Fibroblast of upper back skin (primary cell): ENCODE measurements at regions not wholly inside any gene's neighbourhood (a gene's known extent, or its start where the extent isn't known, plus 50 kb on each side); places are given as distances from the start of the nearest gene placed in this dataset.

Experiments used
- DNase-seq: peaks from one replicate; pipeline ENCODE4 v3.0.0-alpha.2; 2013

- DNase-seq = peak; percentile 1
Measured at GRCh38 chr6:78397499-78397898, 469.9 kb upstream of the IRAK1BP1 start.

- no peak for DNase-seq
Measured at GRCh38 chr6:78398292-78398691, 469.1 kb upstream of the IRAK1BP1 start.

- peak; percentile 3 for DNase-seq
Measured at GRCh38 chr6:78400076-78400475, 467.3 kb upstream of the IRAK1BP1 start.

- DNase-seq = no peak
Measured at GRCh38 chr6:78427386-78427785, 440.0 kb upstream of the IRAK1BP1 start.

- no peak for DNase-seq
Measured at GRCh38 chr6:78430521-78430920, 436.8 kb upstream of the IRAK1BP1 start.

GRCh38 chr6:78435671-78436070, 431.7 kb upstream of the IRAK1BP1 start:
- DNase-seq = no peak

GRCh38 chr6:78436335-78436734, 431.0 kb upstream of the IRAK1BP1 start:
- DNase-seq = peak; percentile 25

- no peak for DNase-seq
Measured at GRCh38 chr6:78438135-78438534, 429.2 kb upstream of the IRAK1BP1 start.

- DNase-seq = no peak
Measured at GRCh38 chr6:78460711-78461110, 406.6 kb upstream of the IRAK1BP1 start.

GRCh38 chr6:78462728-78463127, 404.6 kb upstream of the IRAK1BP1 start:
- no peak for DNase-seq

- DNase-seq = peak; percentile 59
Measured at GRCh38 chr6:78465059-78465634, 402.2 kb upstream of the IRAK1BP1 start.

- no peak for DNase-seq
Measured at GRCh38 chr6:78476561-78476960, 390.8 kb upstream of the IRAK1BP1 start.

- no peak for DNase-seq
Measured at GRCh38 chr6:78482801-78483552, 384.4 kb upstream of the IRAK1BP1 start.

- no peak for DNase-seq
Measured at GRCh38 chr6:78483553-78484197, 383.7 kb upstream of the IRAK1BP1 start.

GRCh38 chr6:78484198-78485064, 382.9 kb upstream of the IRAK1BP1 start:
- DNase-seq = no peak

GRCh38 chr6:78487401-78487800, 379.9 kb upstream of the IRAK1BP1 start:
- peak; percentile 44 for DNase-seq

- DNase-seq = no peak
Measured at GRCh38 chr6:78489874-78490273, 377.5 kb upstream of the IRAK1BP1 start.

- no peak for DNase-seq
Measured at GRCh38 chr6:78492351-78493017, 374.9 kb upstream of the IRAK1BP1 start.

GRCh38 chr6:78500299-78501089, 366.9 kb upstream of the IRAK1BP1 start:
- DNase-seq = no peak

- no peak for DNase-seq
Measured at GRCh38 chr6:78502386-78502887, 364.9 kb upstream of the IRAK1BP1 start.

- no peak for DNase-seq
Measured at GRCh38 chr6:78505178-78505577, 362.2 kb upstream of the IRAK1BP1 start.

- DNase-seq = no peak
Measured at GRCh38 chr6:78511009-78511408, 356.3 kb upstream of the IRAK1BP1 start.
